Loucy (cell line): ENCODE measurements at regions not wholly inside any gene's neighbourhood (a gene's known extent, or its start where the extent isn't known, plus 50 kb on each side); places are given as distances from the start of the nearest gene placed in this dataset.

Experiments used
- EZH2phosphoT487 ChIP-seq: fragments of 200-600 bp; IDR thresholded peaks from 2 replicates; pipeline ENCODE4 v1.6.1; 2018; ENCODE audit warnings: antibody characterized with exemption, mild to moderate bottlenecking, moderate library complexity, borderline replicate concordance
- TF ChIP-seq, protein P1 (sequence below): fragments of 200-600 bp; sonication (generic); conservative IDR thresholded peaks from 2 replicates; pipeline ENCODE4 v1.5.1; 2014; ENCODE audit warnings: mild to moderate bottlenecking, antibody characterized with exemption, low read length

DNA sequence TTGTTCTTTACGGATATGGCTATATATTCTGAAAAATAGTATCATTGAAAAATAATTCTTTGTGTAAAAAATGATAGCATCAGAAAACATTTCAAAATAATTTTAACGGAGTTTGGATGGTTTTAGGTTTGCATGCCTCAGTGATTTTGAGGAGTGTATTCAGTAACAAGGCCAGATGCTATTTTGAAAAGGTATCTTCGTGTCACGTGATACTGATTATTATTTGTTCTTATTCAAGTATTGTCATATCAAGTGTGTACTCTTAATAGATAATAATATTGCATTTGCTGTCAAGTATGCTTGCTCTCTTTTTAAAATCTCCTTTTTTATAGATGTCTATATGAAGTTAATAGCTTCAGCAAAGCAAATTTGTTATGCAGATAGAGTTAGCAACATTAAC is 313.1 kb upstream of the PTPRD start:
- TF ChIP-seq, protein P1, sequence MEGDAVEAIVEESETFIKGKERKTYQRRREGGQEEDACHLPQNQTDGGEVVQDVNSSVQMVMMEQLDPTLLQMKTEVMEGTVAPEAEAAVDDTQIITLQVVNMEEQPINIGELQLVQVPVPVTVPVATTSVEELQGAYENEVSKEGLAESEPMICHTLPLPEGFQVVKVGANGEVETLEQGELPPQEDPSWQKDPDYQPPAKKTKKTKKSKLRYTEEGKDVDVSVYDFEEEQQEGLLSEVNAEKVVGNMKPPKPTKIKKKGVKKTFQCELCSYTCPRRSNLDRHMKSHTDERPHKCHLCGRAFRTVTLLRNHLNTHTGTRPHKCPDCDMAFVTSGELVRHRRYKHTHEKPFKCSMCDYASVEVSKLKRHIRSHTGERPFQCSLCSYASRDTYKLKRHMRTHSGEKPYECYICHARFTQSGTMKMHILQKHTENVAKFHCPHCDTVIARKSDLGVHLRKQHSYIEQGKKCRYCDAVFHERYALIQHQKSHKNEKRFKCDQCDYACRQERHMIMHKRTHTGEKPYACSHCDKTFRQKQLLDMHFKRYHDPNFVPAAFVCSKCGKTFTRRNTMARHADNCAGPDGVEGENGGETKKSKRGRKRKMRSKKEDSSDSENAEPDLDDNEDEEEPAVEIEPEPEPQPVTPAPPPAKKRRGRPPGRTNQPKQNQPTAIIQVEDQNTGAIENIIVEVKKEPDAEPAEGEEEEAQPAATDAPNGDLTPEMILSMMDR, result no peak
- TF ChIP-seq EZH2phosphoT487, result no peak
